Adrenal gland (tissue), 5 donors: ENCODE measurements at regions not wholly inside any gene's neighbourhood (a gene's known extent, or its start where the extent isn't known, plus 50 kb on each side); places are given as distances from the start of the nearest gene placed in this dataset.

Experiments
- CTCF ChIP-seq, 6 experiments: fragments of 450-650 bp in 4 of 6; fragments of 200-600 bp in 2 of 6; sonication (generic) in 1 of 6; IDR thresholded peaks; 1 replicate in 5 of 6; 2 replicates in 1 of 6; pipeline versions ENCODE4 v1.5.1 to v1.8.0; 2016 to 2021; ENCODE audit warnings: antibody characterized with exemption in 6 of 6, mild to moderate bottlenecking in 2 of 6, moderate library complexity in 1 of 6
- POLR2A ChIP-seq, 2 donors: fragments of 450-650 bp; IDR thresholded peaks; one replicate each; pipeline ENCODE4 v1.6.1; 2017; ENCODE audit warnings: antibody characterized with exemption in 2 of 2, mild to moderate bottlenecking in 2 of 2, moderate library complexity in 1 of 2
- donor health status: DM: no; HTN: no; CAD: no.

- TF ChIP-seq CTCF (IDR thresholded peaks at IDR 0.05) (no peak), POLR2A (IDR thresholded peaks at IDR 0.05) (no peak)
Measured at GRCh38 chr2:189999661-190000060, 62.9 kb downstream of the MSTN start.
